GM19043 (cell line): ENCODE measurements at regions not wholly inside any gene's neighbourhood (a gene's known extent, or its start where the extent isn't known, plus 50 kb on each side); places are given as distances from the start of the nearest gene placed in this dataset.

ENCODE experiments used
- ATAC-seq: cut with Tn5 transposase; IDR thresholded peaks from one replicate; pipeline ENCODE4 v1.9.1; 2021; ENCODE audit warnings: low read depth; ENCODE audit not compliant: unreplicated experiment

DNA sequence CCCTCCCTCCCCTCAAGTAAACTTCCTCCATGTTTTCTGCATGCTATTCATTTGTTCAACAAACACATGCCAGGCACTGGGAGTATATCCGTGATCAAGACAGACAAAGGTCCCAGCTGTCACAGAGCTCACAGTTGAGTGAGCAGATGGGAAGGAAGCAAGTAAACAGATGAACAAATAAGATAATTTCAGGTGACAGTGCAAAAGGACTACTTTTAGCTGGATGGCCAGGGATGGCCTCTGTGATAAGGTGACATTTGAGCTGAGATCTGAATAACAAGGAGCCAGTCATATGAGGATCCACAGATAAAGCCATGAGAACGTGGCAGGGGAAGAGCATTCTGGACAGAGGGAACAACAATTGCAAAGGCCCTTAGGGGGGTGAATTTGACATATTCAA lies 121.7 kb upstream of the RAD23B start:
- ATAC-seq, result no peak

DNA sequence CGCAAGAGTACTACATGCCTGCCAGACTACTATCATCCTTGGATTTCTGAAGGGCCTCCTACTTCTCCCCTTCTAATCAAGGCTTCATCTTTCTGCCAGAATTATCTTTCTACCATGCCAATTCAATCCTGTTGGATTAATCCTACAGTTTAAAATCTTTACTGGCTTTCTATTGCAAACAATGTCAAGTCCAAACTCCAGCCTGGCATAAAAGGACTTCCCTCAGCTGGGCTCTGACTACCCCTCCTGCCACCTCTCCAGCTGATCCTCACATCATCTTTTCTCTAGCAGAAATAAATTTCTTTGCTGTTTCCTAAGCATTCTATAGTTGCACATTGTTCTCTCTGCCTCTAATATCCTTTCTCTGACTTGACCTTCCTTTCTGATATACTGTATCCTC lies 119.7 kb upstream of the RAD23B start:
- no peak for ATAC-seq

DNA sequence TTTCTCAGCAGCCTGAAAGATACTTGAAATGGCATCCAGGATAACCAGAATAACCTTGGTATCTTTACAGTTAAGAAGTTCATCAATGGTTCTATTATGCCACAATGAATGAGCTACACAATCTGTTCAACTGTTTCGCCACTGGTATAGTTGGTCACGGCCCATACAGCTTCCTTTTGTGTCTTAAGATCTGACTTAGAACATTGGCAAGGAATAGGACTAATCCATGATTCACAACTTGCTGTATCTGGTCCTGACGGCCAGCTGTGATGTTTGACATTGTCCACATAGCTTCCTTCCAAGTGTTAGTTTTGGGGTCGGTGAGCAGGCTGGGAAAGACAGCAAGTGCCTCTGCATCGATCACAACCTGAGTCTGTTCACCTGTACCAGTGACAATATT lies 113.3 kb upstream of the RAD23B start:
- no peak for ATAC-seq

DNA sequence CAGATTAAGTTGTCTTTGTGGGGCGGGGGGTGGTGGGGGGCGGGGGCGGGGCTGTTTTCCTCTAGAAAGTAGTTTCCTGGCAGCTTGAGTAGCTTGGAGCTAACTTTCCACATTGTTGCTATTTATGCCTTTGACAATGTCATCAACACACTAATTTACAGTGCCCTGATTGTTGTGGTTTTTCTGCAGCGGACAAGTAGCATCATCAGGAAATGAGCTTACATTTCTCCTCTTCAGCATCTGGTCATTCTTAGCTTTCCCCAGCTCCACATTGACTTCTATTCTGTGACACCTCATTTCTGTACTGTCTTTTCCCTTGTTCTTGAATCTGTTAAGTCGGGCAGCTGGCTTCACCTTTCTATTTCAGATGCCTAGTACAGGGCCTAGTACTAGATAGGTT lies 112.3 kb upstream of the RAD23B start:
- ATAC-seq, result no peak

DNA sequence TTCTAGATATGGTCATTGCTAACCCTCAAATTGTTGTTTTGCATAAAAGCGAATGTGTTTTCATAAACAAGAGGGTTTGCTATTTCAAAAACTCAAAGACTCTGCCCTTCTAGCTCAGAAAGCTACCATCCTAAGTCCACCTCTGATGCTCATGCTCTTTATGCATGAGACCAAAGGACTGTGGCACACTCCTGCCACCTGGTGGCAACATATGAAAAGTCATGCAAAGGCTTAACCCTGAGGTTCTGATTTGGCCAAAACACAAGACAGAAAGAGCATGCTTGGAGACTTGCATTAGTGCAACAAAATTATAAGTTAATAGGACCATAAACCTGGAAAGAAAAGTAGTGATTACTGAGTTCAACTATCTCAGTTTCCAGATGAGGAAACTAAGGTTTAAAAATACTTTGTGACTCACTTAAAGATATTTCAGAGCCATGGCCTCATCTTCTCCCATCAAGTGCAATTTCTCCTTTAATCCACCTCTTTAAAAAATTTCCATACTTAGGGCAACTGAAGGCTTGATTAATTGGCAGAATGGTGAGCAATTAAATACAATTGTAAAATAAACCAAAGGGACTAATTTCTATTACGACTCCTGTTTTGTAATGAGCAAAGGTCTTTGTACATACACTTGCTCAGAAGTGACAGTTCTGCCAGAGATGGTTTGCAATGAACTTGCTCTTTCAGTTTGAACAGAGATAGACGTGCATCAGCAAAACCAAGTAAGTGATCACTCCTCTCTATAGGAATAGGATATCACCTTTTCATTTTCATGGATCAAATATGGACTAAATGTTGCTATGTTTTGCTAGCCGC lies 110.7 kb upstream of the RAD23B start:
- peak; percentile 58 for ATAC-seq

DNA sequence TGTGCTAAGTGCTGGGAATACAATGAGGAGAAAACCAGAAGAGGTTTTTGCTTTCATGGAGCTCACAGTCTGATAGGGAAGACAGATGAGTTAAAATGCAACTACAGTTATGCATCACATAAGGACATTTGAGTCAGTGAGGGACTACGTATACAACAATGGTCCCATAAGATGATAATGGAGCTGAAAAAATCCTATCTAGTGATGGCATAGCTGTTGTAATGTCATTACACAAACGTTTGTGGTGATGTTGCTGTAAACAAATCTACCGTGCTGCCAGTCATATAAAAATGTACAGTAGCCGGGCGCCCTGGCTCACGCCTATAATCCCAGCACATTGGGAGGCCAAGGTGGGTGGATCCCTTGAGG lies 110.1 kb upstream of the RAD23B start:
- no peak for ATAC-seq

DNA sequence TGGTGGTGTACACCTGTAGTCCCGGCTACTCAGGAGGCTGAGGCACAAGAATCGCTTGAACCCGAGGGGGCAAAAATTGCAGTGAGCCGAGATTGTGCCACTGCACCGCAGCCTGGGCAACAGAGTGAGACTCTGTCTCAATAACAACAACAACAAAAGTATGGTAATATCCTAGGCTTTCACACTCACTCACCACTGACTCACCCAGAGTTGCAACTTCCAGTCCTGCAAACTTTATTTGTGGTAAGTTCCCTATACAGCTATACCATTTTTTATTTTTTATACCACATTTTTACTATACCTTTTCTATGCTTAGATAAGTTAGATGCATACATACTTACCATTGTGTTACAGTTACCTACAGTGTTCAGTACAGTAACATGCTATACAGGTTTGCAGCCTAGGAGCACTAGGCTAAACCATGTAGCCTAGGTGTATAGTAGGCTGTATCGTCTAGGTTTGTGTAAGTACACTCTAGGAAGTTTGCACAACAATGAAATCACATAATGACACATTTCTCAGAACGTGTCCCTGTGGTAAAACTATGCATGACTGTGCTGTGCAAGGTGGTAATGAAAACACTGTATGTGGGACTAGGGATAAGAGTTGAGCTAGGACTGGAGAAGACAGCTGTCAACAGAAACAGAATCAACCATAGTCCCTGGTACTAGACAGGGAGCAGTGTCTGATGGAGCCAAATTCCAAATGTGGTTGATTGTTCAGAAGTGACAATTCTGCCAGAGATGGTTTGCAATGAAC lies 109.5 kb upstream of the RAD23B start:
- no peak for ATAC-seq

DNA sequence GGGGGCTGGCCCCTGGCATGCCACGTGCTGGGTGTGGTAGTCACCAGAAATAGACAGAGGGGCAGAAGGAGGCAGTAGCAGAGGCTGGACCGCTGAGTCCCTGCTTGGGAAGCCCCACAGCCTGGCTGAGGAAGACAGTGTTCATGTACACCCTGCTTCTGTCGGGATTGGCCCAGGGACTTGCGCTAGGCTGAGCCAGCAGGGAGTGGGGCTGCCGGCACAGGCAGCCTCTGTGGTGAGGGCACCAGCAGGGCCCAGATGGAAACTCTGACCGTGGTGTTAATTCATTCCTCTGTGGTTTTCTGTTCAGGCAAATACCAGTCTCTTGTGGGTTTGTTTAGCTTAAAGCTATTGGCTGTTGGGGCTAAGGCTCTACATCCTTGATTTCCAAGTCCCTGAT lies 108.6 kb upstream of the RAD23B start:
- ATAC-seq, result no peak

DNA sequence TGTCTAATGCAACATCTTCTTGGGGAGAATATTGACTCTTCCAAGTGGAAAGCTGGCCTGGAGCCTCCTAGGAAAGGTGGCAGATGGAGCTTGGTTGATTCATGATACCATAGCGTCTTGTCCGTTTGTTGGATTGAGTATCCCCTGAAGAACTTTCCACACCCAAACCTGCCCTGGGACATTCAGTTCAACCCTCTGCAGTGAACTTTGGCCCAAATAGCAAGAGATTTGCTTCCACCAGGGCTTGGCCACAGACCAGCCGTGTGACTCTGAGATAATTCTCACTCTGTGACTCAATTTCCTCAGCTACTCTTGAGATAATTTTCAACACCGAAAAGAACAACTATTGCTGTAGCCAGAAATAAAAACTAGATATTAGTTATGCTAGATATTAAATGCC lies 108.0 kb upstream of the RAD23B start:
- ATAC-seq, result no peak

DNA sequence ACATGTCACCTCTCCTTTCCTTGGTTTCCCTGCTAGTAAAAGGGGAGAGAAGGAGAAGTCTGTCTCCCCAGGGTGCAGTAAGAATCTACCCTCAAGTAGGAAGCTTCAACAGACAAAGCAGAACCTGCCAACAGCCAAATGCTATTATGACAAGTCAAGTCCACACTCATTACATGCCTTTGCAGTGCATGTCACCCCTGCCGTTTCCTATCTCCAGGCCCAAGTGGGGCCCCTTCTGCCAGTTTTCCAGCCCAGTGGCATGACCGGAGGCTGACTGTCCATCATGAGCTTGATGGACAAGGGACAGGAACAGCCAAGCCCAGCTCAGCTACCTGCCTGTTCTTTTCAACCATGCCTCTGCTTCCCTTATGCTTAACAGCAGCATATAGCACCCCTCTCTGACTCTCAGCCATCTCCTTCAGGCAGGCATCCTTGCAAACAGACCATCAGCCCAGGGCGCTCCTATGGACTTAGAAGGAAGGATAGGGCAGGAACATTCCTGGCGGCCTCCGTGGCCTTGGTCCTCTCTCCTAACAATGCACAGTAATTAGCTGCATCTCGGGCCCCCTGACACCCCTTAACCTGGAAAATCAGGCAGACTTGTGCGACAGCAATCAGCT lies 107.2 kb upstream of the RAD23B start:
- no peak for ATAC-seq

DNA sequence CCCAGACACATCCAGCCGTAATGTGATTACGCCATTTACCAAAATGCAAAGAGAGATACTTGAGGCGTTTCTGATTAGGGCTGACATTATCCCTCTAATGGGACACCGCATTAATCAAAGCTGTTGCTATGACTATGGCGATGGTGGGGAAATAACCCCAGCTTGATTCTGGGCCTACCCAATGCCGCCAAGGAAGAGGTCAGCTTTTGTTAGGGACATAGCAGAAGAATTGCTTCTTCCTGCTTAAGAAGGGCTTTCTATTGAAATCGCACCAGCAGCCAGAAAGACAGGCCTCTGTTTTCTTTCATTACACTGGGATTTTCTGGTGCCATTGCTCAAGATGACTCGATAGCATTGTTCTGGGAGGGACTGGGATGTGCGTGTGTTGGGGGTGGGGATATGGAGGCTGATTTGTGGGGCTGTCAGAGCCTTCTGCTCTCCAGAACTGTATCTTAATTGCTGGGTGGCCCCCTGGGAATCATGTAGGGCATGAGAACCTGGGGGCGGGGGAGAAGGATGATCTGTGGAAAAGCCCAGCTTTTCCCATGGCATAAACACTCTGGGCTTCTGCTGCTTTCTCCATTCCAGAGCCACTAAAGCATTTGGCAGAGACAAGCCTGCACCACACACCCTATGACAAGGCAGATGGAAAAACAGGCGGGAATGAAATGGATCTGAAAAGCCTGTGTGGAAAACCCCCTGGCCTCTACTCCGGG lies 106.5 kb upstream of the RAD23B start:
- no peak for ATAC-seq

DNA sequence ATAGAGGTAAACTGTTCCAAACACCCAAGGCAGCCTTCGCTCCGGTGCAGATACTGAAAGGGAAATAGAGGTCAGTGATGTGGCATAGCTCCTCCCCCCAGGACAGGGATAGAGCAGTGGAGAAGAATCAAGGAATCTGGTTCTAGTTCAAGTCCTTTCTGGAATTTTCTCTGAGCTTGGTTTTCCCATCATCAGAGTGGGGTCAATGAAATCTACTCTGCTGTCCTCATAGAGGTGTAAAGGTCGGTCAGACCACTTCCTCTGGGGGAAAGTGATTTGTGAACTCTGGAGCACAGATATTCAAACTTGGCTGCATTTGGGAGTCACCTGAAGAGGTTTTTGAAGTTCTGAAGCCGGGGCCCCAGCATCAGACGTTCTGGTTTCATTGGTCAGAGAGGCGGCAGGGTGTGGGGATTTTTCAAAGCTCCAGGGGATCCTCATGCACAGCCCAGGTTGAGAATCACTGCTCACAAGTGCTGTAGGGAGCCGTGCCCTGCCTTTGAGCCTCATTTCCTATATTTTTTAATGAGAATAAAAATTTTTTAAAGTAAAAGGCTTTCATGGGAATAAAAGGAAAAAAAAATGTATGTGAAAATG lies 105.7 kb upstream of the RAD23B start:
- ATAC-seq, result no peak

DNA sequence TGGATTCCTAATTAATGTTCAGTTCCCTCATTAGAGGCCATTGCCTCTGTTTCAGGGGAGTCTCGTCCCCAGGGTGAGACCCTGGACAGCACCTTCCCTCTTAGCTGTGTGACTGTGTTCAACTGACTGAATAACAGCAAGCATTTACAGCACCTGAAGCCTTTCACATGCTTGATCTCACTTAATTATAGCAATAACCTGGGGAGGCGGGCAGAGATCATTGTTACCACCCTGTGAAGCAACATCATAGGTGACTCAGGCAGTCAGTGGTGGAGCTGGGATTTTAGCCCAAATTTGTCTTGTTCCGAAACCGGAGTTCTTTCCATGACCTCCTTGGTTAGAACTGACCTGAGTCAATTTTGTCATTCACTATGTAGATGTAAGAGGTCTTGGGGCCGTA lies 105.2 kb upstream of the RAD23B start:
- no peak for ATAC-seq

DNA sequence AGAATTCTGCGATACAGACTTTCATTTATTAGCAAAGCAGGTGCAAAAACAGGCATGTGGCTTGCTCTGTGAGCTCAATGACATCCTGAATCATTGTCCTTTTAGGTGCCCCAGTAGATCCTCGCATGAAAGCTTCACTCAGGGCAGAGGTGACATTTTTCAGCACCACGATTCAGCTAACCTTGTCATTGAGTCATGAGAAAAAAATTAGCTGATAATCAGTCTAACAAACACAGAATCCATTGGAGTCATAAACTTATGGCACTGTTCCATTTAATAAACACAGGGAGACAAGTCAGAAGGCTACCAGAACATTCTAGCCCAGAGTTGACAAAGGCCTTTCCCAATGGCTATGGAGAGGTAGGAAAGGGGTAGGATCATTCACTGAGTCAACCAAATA lies 104.8 kb upstream of the RAD23B start:
- ATAC-seq, result no peak

DNA sequence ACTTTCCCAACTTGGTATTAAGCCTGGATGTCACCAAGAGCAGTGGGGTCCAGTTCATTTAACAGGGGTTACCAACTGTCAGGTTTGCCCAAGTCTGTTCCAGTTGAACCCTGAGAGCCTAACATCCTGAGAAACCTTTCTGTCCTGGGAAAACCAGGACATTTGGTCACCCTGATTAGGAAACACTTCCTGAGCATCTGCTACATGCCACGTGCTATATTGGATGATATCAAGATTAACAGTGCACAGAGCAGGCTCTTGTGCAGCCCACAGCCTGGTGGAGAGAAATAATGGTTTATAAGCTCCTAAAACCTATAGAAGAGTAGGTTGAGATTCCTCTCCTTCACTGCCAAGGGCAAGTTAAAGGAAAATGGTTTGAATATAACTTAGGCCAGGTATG lies 102.9 kb upstream of the RAD23B start:
- ATAC-seq, result no peak

DNA sequence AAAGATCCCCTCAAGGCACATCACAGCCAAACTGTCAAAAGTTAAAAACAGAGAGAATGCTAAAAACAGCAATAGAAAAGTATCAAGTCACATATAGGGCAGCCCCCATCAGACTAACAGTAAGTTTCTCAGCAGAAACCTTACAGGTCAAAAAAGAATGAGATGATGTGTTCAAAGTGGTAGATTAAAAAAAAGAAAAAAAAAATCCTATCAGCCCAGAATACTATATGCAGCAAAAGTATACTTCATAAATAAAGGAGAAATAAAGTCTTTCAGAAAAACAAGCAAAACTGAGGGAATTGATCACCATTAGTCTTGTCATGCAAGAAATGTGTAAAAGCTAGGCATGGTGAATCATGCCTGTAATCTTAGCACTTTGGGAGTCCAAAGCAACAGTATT lies 99.9 kb upstream of the RAD23B start:
- ATAC-seq, result no peak

DNA sequence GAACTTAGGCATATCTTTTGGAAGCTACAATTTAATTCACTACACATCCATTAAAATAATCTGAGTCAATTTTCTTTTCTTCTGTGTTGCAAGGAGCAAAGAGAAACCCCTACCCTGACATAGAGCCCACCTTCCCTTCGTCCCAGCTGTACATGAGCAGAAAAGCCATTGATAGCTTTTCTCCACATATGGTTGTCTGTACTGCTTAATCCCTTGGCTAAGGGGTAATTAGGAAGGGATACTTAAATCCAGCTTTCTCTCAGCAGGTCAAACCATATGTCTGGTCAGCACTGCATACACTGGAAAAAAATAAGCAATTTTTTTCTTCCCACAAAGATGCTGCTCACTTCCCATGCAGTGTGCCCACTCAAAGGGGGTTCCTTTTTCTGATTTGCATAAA lies 94.7 kb upstream of the RAD23B start:
- no peak for ATAC-seq

DNA sequence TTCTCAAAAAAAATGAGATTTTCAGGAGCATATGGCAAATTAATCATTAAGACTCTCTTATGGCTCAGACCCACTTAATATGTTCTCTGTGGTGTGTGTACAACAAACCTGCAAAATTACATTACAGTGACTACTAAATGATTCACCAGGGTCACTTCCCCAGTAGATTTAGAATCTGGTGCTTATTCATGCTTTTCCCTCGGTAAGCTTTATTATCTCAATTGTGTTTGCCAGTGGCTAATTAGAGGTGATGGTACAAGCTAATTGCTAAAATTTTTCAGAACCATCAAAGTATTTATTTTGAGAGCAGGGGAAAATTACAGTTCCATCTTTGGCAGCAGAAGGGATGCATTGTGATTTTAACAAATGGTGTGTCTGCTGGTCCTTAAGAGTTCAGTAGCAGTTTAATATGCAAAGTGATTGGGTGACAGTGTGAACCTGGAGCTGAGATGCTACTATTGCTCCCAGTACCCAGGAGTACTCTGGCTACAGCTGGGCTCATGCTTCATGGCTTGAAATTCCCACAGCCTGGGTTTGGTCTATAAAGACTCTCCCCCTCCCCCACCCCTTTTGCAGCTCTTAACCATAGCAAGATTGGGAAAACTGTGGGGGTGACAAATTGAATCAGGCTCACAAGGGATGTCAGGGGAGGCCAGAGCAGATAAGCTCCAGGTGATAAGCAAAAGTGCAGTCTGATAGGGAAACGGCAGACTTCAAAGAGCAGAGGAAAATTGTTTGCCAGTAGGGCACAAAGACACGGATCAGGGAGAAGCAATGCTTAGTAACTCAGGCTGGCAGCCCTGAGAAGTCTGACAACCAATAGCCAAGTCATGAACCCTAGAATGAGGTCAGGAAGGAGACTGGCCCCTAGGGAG lies 92.8 kb upstream of the RAD23B start:
- ATAC-seq, result no peak

DNA sequence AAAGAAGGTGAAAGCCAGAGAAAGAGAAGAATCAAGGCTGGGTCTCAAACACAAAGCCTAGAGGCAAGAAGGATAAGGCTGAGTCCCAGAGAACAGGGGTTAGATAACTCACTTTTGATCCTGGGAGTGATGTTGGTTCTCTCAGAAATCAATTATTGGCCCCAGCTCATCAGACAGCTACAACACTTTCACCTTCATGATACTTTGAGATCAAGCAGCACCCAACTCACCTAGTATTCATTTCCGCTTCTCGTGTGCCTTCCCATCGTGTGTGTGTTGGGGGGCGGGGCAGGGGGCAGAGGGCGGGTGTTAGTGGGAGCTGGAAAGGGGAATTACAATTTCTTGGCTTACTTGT lies 92.2 kb upstream of the RAD23B start:
- no peak for ATAC-seq

DNA sequence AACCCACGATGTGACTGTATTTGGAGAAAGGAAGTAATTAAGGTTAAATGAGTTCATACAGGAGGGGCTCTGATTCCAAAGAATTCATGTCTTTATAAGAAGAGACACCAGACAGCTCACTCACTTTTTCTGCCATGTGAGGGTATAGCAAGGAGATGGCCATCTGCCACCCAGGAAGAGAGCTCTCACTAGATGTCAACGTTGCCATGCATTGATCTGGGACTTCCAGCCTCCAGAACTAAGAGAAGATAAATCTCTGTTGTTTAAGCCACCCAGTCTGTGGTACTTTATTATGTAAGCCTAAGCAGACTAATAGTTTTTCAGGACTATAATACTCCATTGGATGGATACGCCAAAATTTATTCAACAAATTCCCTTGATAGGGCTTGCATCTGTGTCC lies 89.8 kb upstream of the RAD23B start:
- no peak for ATAC-seq
